Erythroblast (primary cell): ENCODE measurements at regions not wholly inside any gene's neighbourhood (a gene's known extent, or its start where the extent isn't known, plus 50 kb on each side); places are given as distances from the start of the nearest gene placed in this dataset.

Experiments
- GATA1 ChIP-seq: IDR thresholded peaks from 2 replicates; pipeline ENCODE4 v1.6.1; 2011; ENCODE audit warnings: low read depth, mild to moderate bottlenecking, control low read depth, low read length, moderate library complexity
- POLR2A ChIP-seq: IDR thresholded peaks from 2 replicates; pipeline ENCODE4 v1.6.1; 2011; ENCODE audit warnings: mild to moderate bottlenecking, low read length

- TF ChIP-seq POLR2A (no peak), GATA1 (no peak)
Measured at GRCh38 chr2:150609831-150610582, 122.5 kb upstream of the RND3 start.
